DND-41 (cell line): ENCODE measurements at regions not wholly inside any gene's neighbourhood (a gene's known extent, or its start where the extent isn't known, plus 50 kb on each side); places are given as distances from the start of the nearest gene placed in this dataset.

Source experiments
- ATAC-seq: fragments of 200-7000 bp; cut with Tn5 transposase; 3 replicates; pipeline ENCODE4 v1.9.1; 2021; ENCODE audit warnings: low read depth; ENCODE audit not compliant: insufficient read depth
- DNase-seq: peaks from one replicate; pipeline ENCODE4 v3.0.0-alpha.2; 2020
- H2AFZ ChIP-seq: 2 replicates; pipeline ENCODE4 v1.6.0; 2012; ENCODE audit warnings: low read depth, low read length
- H3K27ac ChIP-seq: 2 replicates; pipeline ENCODE4 v1.5.1; 2012; ENCODE audit warnings: low read length, inconsistent platforms
- H3K27me3 ChIP-seq: fragments of 200-600 bp; sonication (generic); 2 replicates; pipeline ENCODE4 v1.6.0; 2012; ENCODE audit warnings: low read length, mild to moderate bottlenecking, inconsistent platforms; ENCODE audit not compliant: insufficient read depth, poor library complexity
- H3K36me3 ChIP-seq: 2 replicates; pipeline ENCODE4 v1.5.1; 2012; ENCODE audit warnings: low read length, inconsistent platforms; ENCODE audit not compliant: insufficient read depth
- H3K4me1 ChIP-seq: 2 replicates; pipeline ENCODE4 v1.5.1; 2012; ENCODE audit warnings: mild to moderate bottlenecking, low read length; ENCODE audit not compliant: insufficient read depth
- H3K4me2 ChIP-seq: 2 replicates; pipeline ENCODE4 v1.6.0; 2012; ENCODE audit warnings: mild to moderate bottlenecking, moderate library complexity, low read length, inconsistent platforms; ENCODE audit not compliant: insufficient read depth
- H3K4me3 ChIP-seq, 2 experiments: fragments of 200-600 bp in 1 of 2; shearing (Covaris generic) in 1 of 2; 2 replicates each; pipeline ENCODE4 v1.5.1; 2012 to 2016; ENCODE audit warnings: inconsistent platforms in 2 of 2, low read length in 2 of 2, mild to moderate bottlenecking in 2 of 2, low read depth in 1 of 2, moderate library complexity in 1 of 2
- H3K79me2 ChIP-seq: 2 replicates; pipeline ENCODE4 v1.6.0; 2012; ENCODE audit warnings: low read length, inconsistent platforms; ENCODE audit not compliant: insufficient read depth
- H3K9ac ChIP-seq: 2 replicates; pipeline ENCODE4 v1.6.0; 2012; ENCODE audit warnings: low read depth, mild to moderate bottlenecking, inconsistent platforms, low read length, moderate library complexity
- H3K9me3 ChIP-seq: 2 replicates; pipeline ENCODE4 v1.5.1; 2012; ENCODE audit warnings: low read length, moderate library complexity, mild to moderate bottlenecking, inconsistent platforms; ENCODE audit not compliant: insufficient read depth, severe bottlenecking
- H4K20me1 ChIP-seq: 2 replicates; pipeline ENCODE4 v1.6.0; 2012; ENCODE audit warnings: low read length; ENCODE audit not compliant: insufficient read depth
- CTCF ChIP-seq: IDR thresholded peaks from 2 replicates; pipeline ENCODE4 v1.5.1; 2012; ENCODE audit warnings: borderline replicate concordance, low read length, moderate library complexity, mild to moderate bottlenecking; ENCODE audit not compliant: poor library complexity, severe bottlenecking; ENCODE audit errors: extremely low read depth
- EZH2 ChIP-seq: IDR thresholded peaks from 3 replicates; pipeline ENCODE4 v1.6.1; 2012; ENCODE audit warnings: borderline replicate concordance, low read depth, mild to moderate bottlenecking, moderate library complexity, low read length, inconsistent platforms; ENCODE audit not compliant: severe bottlenecking

DNA sequence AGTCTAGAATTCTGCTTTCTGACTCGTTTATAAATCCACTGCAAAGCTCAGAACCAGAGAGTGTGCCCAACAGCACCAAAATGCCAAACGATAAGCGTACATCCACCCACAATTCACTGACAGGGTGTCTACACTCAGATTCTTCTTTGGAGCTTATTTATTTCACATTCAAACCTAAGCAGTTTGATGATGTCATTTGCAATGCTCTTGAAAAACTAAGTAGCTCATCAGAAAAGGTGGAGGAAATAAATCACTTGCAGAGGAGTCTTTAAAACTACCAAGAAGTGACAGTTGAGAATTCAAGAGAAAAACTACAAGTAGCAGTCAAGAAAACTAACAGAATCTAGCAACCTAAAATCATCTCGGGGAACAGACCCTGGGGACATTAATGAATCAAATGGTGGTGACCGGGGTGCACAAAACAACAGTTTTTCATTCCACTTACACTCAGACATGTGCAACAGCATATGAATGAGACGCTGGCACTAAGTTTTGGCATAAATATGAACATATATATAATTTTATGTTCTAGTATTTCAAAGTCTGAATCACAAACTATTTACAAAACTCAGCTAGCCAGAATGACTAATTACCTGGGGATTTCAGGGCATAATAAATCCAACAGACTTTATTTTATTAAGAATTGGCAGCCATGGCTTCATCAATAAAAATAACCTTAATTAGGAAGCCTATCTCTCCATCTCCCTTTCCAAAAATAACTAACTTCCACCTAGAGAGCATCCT, 119.4 kb downstream of the SIPA1L2 start:
- Histone ChIP-seq H3K4me2 (no peak overlapping the region), H3K4me1 (no peaks in the 10 kb centered on the region)
- ATAC-seq: no peak

DNA sequence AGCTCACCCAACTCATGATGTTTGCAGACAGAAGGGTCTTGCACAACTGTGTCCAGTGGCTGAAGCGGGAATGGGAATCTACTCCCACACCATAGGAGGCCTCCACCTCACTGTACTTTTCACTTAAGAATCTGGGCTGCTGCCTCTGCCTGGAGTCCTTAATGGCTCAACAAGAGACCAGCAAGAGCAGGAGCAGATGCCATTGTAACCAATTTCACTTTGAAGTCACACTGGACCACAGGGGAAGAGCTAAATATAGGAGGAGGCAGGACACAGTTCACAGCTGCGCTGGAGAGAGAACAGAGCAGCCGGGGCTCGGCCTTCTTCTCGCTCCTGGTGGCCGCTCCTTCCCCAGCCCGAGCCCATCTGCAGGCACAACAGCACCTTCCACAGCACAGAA, 120.4 kb downstream of the SIPA1L2 start:
- H3K4me1 ChIP-seq: no peaks in the 10 kb centered on the region
- H3K79me2 ChIP-seq: no peaks in the 10 kb centered on the region
- H4K20me1 ChIP-seq: peaks cover 5% of the 10 kb centered on the region; the same call in 1 of the 2 replicates
- H3K27ac ChIP-seq: no peak overlapping the region
- H2AFZ ChIP-seq: no peak overlapping the region
- no peak overlapping the region for H3K4me3 ChIP-seq
- no peaks in the 10 kb centered on the region for H3K9me3 ChIP-seq
- DNase-seq (no peak), ATAC-seq (no peak)
- H3K9ac ChIP-seq: no peak overlapping the region
- no peak overlapping the region for H3K4me2 ChIP-seq
- peaks cover 6% of the 10 kb centered on the region; the same call in 1 of the 2 replicates for H3K36me3 ChIP-seq
- TF ChIP-seq CTCF (no peak), EZH2 (no peak)
- no peaks in the 10 kb centered on the region for H3K27me3 ChIP-seq

More for the DNA sequence above, 119.4 kb downstream of the SIPA1L2 start:
- no peaks in the 10 kb centered on the region for H3K27me3 ChIP-seq
- H4K20me1 ChIP-seq: peaks cover 5% of the 10 kb centered on the region; the same call in 1 of the 2 replicates
- no peak overlapping the region for H3K4me3 ChIP-seq
- H3K9me3 ChIP-seq: no peaks in the 10 kb centered on the region
- H3K79me2 ChIP-seq: no peaks in the 10 kb centered on the region
- no peak overlapping the region for H2AFZ ChIP-seq
- DNase-seq: no peak
- no peak overlapping the region for H3K9ac ChIP-seq
- no peak overlapping the region for H3K27ac ChIP-seq
- no peak for TF ChIP-seq CTCF
- TF ChIP-seq EZH2: no peak
- H3K36me3 ChIP-seq: peaks cover 10% of the 10 kb centered on the region; the same call in 1 of the 2 replicates

DNA sequence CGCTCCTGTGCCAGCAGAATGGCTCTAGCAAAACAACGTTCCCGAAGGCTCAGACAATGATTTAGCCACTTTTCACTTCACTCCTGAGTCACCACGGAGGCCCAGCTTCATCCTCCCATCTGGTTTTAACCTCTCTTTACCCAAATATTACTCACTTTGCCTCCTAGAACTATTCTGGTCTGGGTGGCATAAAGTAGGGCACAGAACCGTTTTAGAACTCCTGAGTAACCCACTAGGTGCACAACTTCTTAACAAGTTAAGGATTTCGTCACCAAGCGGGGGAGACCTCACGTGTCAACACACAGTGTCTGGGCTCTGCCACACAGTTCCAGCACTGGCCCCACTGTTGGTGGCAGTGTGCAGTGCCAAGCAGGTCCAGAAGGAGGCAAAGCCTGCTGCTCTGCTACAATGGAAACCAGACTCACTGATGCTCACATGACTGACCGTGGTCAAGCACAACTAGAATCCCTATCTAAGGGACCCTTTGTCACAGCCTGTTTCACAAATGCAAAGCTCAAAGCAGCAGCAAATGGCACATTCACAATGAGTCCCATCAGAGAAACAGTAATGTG, 121.7 kb downstream of the SIPA1L2 start:
- H3K79me2 ChIP-seq: no peaks in the 10 kb centered on the region
- no peaks in the 10 kb centered on the region for H3K36me3 ChIP-seq
- H3K4me3 ChIP-seq: no peak overlapping the region
- no peak overlapping the region for H3K27ac ChIP-seq
- no peak overlapping the region for H3K4me2 ChIP-seq
- TF ChIP-seq CTCF (peak; percentile 17), EZH2 (no peak)
- H2AFZ ChIP-seq: no peak overlapping the region
- peaks cover 5% of the 10 kb centered on the region; the same call in 1 of the 2 replicates for H4K20me1 ChIP-seq
- DNase-seq (no peak), ATAC-seq (no peak)
- no peaks in the 10 kb centered on the region for H3K27me3 ChIP-seq
- no peaks in the 10 kb centered on the region for H3K4me1 ChIP-seq
- H3K9ac ChIP-seq: no peak overlapping the region
- H3K9me3 ChIP-seq: no peaks in the 10 kb centered on the region
